KOPT-K1 (cell line): ENCODE measurements at regions not wholly inside any gene's neighbourhood (a gene's known extent, or its start where the extent isn't known, plus 50 kb on each side); places are given as distances from the start of the nearest gene placed in this dataset.

Source experiments
- H3K27ac ChIP-seq: fragments of 200-600 bp; sonication (generic); 2 replicates; pipeline ENCODE4 v1.5.1; 2016; ENCODE audit warnings: antibody characterized with exemption, mild to moderate bottlenecking, low read depth, low read length; ENCODE audit not compliant: poor library complexity, severe bottlenecking
- H3K36me3 ChIP-seq: fragments of 200-600 bp; sonication (generic); 2 replicates; pipeline ENCODE4 v1.5.1; 2017; ENCODE audit warnings: antibody characterized with exemption, mild to moderate bottlenecking, low read length, moderate library complexity; ENCODE audit not compliant: insufficient read depth
- H3K9me3 ChIP-seq: fragments of 200-600 bp; sonication (generic); 2 replicates; pipeline ENCODE4 v1.5.1; 2017; ENCODE audit warnings: antibody characterized with exemption, low read length, mild to moderate bottlenecking; ENCODE audit not compliant: insufficient read depth, poor library complexity, severe bottlenecking

GRCh38 chr6:21349834-21350233, 243.7 kb upstream of the SOX4 start:
- no peaks in the 10 kb centered on the region for H3K36me3 ChIP-seq
- H3K27ac ChIP-seq = no peak overlapping the region
- H3K9me3 ChIP-seq = no peaks in the 10 kb centered on the region

DNA sequence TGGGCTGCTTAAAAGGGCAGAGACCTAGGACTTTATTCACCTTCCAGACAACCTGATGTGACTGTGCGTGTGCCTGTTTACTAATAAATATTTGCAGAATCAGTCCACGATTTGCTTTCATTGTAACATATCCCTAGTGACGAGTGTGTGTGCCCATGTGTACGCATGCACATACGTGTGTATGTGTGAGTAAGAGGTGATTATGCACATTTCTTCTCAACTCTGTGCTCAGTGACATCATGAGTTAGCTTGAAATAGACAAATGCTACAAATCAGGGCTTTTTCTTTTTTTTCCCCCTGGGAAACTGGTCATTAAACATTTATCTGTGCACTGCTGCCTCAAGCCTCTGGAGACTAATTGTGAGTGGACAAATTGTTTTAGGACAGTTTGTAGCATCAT, 242.6 kb upstream of the SOX4 start:
- Histone ChIP-seq H3K9me3 (no peaks in the 10 kb centered on the region), H3K36me3 (no peaks in the 10 kb centered on the region), H3K27ac (no peak overlapping the region)

- H3K36me3 ChIP-seq = no peaks in the 10 kb centered on the region
- no peaks in the 10 kb centered on the region for H3K9me3 ChIP-seq
- H3K27ac ChIP-seq = no peak overlapping the region
Observed at GRCh38 chr6:21352131-21352530, 241.4 kb upstream of the SOX4 start.

- no peak overlapping the region for H3K27ac ChIP-seq
- no peaks in the 10 kb centered on the region for H3K36me3 ChIP-seq
- no peaks in the 10 kb centered on the region for H3K9me3 ChIP-seq
Observed at GRCh38 chr6:21354805-21355238, 238.7 kb upstream of the SOX4 start.

DNA sequence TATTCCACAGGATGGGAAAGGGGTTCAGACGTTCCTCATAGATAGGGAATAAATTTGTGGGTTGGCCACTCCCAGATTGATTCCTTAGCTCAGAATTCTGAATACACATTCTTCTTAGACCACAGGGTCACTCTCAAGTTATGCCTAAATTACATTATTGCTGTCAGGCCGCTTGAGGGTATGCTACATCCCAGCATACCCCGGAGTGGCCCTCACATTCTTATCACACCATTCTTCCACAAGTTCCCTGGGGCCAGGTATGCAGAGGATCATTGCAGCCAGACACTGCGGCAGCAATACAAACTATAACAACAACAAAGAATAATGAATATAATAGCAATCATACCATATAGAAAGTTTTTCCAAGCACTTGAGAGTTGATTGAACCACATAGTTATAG, 237.9 kb upstream of the SOX4 start:
- Histone ChIP-seq H3K27ac (no peak overlapping the region), H3K9me3 (no peaks in the 10 kb centered on the region), H3K36me3 (no peaks in the 10 kb centered on the region)

GRCh38 chr6:21357262-21357661, 236.3 kb upstream of the SOX4 start:
- Histone ChIP-seq H3K36me3 (no peaks in the 10 kb centered on the region), H3K27ac (no peak overlapping the region), H3K9me3 (no peaks in the 10 kb centered on the region)

GRCh38 chr6:21359926-21360325, 233.6 kb upstream of the SOX4 start:
- no peaks in the 10 kb centered on the region for H3K36me3 ChIP-seq
- H3K27ac ChIP-seq = no peak overlapping the region

DNA sequence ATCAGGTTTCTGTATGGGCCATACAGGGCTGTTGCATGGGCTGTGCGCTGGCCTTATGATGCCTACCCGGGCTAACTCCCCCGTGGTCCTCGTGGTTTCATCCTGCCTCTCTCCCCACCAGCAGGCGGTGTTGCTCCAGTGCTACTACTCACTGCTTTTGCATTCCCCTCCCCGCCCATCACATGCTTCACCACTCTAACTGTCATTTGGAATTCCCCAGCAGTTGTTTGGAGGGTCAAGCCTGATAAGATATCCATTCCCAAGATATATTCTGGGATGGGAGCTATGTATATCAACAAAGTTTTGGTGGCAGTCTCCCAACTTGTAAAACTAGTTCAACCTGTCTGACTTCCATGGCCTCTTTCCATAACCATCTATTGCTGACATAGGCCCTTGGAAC, 233.2 kb upstream of the SOX4 start:
- H3K36me3 ChIP-seq = no peaks in the 10 kb centered on the region
- H3K9me3 ChIP-seq = no peaks in the 10 kb centered on the region
- no peak overlapping the region for H3K27ac ChIP-seq

More at GRCh38 chr6:21359926-21360325, 233.6 kb upstream of the SOX4 start:
- no peaks in the 10 kb centered on the region for H3K9me3 ChIP-seq

DNA sequence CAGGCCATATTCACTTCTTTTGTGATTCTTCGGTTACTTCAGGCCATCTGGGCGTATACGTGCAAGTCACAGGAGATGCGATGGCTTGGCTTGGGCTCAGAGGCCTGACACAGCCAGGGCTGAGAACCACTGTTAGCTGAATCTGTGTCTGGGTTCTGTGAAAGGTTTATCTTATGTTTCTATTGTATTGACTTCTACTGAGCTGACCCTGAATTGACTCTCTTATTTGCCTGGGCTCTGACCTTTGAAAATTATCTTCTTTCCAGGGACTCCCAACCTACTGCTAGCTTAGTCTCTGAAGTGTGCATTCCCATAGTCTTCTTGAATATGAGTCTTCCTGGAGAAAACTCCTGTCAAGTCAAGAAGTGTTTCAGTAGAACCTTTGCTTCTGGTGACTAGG, 226.4 kb upstream of the SOX4 start:
- H3K9me3 ChIP-seq = no peaks in the 10 kb centered on the region
- no peak overlapping the region for H3K27ac ChIP-seq
- H3K36me3 ChIP-seq = no peaks in the 10 kb centered on the region

DNA sequence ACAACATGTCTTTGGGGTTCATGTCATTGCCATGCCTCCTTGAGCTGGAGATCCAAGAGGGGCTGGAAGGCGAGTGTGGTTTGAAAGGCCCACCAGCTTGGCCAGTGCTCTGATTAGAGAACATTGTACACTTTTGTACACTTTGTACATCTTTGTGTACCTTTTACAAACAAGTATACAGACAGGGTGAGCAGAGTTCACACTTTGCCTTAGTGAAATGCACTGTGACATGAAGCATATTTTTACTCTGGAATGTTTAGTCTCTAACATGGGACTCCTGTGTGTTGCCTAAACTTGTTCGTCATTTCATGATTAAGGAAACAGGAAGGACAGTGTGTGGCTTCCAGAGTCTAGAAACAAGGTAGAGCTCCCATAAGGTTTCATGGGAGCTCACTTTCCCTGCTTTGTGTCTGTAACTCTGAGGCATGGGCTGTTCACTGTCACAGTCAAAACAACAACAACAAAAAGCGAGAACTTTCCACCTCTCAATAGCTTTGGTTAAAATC, 225.8 kb upstream of the SOX4 start:
- no peaks in the 10 kb centered on the region for H3K9me3 ChIP-seq
- no peak overlapping the region for H3K27ac ChIP-seq
- no peaks in the 10 kb centered on the region for H3K36me3 ChIP-seq

DNA sequence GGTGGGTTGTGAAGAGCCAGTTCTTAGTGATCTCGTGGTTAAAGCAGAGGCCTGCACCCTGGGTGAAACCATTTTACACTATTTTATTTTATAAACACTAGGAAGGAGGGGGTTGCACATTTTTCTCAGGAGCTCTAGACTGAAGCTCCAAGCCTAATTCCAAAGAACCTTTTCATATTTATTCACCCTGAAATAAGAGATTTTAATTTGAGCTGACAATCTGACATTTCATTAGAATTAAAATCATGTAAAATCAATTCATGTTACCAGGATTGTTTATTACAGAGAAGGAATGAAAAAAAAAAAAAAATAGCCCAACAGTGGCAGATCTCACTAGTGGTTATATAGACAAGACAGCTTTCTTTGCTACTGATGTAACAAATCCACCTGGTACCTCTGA, 222.5 kb upstream of the SOX4 start:
- Histone ChIP-seq H3K27ac (no peak overlapping the region), H3K9me3 (no peaks in the 10 kb centered on the region), H3K36me3 (no peaks in the 10 kb centered on the region)

DNA sequence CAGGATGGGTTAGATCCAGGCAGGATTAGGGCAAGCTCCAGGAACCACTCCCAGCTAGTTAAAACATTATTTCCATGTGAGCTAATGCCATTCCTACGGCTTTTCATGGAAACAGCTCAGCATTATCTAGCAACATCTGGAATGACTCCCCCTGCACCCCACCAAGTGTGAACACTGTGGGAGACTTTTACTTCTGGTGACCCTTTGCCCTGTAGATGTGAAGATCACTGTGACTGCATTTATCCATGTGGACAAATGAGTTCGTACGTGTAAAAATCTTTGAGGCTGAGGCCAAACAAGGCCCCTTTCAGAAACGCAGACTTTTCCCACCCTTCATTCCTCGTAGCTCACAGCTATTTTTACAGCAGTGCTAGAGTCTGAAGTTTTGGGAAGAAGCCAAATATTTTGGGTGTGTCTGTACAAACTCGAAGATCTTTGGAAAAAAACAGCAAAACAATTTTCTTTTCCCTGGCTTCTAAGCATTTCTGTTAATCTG, 221.8 kb upstream of the SOX4 start:
- no peaks in the 10 kb centered on the region for H3K36me3 ChIP-seq
- H3K27ac ChIP-seq = no peak overlapping the region
- no peaks in the 10 kb centered on the region for H3K9me3 ChIP-seq

DNA sequence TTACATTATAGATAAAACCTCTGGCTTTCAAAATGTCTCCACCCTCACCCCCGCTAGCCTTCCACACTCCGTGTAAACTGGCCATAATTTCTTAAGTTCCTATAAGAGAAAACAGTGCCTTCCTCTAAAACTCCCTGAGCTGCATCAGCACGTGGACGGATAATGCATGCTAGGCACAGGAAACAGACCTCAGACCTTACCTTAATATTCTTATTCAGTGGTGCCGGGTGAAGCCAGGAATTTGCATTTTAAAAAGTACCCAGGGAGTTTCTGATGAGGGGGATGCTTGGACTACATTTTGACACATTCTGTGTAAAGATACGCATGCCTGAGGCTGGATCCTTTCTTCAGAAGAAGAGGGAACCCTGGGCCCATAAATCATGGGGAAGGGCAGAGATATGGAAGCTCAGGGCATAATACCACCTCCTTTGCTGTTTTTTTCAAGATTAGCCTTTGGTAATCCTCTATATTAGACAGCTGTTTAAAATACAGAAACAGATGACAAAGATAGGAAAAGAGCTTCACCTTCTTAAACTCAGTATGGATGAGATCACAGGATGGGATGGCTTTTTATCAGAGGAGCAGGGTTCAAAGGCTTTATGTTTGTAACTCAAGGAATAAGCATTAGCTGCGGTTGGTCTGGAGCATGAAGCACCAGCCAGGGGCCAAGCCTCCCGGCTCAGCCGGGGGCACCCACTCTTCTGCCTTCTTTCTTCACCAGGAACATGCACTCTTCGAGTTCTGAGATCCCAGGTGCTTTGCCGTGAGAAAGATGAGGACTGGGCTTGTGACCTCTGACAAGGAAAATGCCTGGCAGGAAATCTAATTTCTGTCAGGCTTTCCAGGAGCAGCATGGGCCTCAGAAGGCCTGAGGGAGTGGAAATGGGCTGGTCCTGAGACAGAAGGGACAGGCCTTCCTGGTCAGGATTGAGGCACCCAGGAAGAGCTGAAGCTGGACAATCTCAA, 218.1 kb upstream of the SOX4 start:
- Histone ChIP-seq H3K9me3 (no peaks in the 10 kb centered on the region), H3K36me3 (no peaks in the 10 kb centered on the region), H3K27ac (no peak overlapping the region)

DNA sequence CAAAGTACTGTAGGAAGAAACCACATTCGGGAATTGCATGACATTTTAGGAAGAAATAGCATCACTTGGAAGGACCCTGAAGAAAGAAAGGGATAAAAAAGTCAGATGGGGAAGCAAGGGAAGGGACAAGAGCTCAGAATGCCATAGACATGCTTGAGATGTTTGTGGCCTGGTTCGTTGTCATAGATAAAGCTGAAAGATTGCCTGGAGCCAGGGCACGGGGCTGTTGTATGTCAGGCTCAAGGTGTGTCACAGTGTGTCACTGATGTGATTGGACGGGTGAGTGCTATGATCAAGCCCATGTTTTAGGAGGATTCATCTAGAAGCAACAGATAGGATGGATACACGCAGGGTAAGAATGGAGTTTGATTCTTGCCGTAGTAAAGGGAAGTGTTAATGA, 216.2 kb upstream of the SOX4 start:
- no peak overlapping the region for H3K27ac ChIP-seq
- H3K36me3 ChIP-seq = no peaks in the 10 kb centered on the region
- no peaks in the 10 kb centered on the region for H3K9me3 ChIP-seq

DNA sequence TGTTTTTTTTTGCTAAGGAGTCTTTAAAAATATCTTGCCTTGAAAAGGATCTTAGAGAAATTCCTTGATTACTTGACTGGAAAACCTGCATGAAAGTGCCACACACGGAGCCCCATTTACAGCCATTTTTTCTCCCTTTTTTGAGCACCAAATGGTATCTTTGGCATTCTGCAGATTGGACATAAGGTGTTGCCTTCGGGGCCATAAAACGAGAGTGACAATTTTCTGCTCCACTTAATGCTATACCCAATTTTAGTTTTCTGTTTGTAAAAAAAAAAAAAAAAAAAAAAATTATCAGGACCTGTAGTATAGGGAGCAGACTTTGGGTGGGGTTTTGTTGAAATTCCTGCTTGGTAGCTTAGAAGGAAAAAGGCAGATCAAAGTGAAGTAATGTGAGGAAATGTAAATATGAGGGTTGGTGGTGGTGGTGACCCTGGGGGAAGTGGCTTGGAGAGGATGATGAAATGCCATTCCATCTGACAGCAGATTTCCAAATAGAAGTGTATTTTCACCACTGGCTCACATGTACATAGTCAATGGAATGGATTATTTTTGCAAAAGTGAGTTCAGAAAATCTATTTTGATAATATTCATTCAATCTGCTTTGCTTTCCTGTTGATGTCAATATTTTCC, 212.1 kb upstream of the SOX4 start:
- H3K9me3 ChIP-seq = no peaks in the 10 kb centered on the region
- no peak overlapping the region for H3K27ac ChIP-seq
- no peaks in the 10 kb centered on the region for H3K36me3 ChIP-seq
